LNCAP (cell line): ENCODE measurements at regions not wholly inside any gene's neighbourhood (a gene's known extent, or its start where the extent isn't known, plus 50 kb on each side); places are given as distances from the start of the nearest gene placed in this dataset.

Experiments used
- TF ChIP-seq, protein P1 (sequence below): fragments of 450-650 bp; IDR thresholded peaks from 2 replicates; pipeline ENCODE4 v1.5.1; 2017; ENCODE audit warnings: mild to moderate bottlenecking

DNA sequence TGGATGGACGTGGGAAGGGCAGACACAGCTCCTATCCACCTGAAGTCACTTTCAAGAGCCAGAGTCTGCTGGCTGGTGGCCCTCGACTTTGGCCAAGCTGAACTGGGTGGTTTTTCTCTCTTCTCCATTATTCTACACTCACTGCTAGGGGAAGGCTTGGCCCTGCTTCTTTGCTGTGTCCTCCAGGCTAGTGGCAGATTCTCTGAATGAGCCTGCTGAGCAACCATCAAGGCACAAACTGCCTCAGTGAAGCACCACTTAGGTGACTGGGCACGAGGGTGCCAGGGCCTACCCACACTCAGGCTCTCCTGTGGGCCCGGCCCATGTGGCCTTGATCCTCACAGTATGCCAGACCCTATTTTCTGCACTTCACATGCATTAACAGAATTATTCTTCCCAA is 92.0 kb downstream of the PJA1 start:
- TF ChIP-seq, protein P1, sequence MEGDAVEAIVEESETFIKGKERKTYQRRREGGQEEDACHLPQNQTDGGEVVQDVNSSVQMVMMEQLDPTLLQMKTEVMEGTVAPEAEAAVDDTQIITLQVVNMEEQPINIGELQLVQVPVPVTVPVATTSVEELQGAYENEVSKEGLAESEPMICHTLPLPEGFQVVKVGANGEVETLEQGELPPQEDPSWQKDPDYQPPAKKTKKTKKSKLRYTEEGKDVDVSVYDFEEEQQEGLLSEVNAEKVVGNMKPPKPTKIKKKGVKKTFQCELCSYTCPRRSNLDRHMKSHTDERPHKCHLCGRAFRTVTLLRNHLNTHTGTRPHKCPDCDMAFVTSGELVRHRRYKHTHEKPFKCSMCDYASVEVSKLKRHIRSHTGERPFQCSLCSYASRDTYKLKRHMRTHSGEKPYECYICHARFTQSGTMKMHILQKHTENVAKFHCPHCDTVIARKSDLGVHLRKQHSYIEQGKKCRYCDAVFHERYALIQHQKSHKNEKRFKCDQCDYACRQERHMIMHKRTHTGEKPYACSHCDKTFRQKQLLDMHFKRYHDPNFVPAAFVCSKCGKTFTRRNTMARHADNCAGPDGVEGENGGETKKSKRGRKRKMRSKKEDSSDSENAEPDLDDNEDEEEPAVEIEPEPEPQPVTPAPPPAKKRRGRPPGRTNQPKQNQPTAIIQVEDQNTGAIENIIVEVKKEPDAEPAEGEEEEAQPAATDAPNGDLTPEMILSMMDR, result no peak

DNA sequence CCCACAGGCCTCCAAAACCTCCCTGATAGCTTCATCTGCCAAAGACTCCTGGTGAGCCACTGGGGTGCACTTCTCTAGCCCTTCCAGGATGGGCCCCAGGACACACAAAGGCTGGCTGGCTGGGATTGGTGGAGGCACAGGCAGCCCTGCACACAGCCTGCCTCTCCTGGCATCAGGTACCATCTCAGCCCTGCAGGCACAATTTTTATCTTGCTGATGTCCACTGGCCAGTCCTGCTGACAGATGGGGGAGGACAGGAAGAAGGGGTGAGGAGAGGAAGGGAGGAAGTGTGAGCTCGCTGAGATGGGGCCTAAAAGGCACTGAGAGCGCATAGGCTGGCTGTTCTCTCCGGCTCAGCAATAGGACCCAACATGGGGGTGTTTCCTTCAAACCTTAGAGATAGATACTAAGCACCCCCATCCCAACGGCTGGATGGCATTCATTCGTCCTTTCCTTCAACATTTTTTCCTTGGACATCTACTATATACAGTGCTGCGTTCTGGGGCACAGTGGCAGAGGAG is 92.7 kb downstream of the PJA1 start:
- TF ChIP-seq, protein P1, result no peak

DNA sequence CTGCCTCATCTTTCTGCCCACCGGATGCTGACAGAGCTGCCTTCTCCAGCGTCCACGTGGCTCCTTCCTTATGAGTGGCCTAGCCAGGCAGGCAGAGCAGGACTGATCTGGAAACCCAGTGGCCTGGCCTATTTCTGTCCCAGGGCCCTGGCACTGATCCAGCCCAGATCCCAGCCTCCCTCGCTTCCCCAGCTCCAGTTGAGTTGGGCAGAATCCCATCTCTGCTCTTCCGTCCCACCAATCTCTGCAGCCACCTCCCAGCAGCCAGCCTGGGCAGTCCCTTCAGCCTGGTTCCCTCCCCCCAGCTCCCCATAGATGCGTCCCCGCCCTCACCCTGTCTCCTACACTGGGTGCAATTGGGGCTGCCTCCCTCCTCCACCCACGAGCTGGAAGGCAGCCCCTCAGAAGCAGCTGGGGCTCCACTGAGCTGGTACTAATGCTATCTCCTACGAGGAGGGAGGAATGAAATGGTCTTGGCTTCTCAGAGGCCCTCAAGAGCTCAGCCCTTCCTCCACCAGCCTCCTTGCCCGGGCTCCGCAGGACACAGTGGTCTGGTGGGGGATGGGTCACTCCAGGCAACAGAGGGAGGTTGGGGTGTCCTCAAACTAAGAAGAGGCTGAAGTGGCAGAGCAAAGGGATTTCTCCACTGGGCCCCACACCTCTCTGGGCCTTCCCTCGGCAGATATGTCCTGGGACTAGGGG is 94.2 kb downstream of the PJA1 start:
- TF ChIP-seq, protein P1, result no peak

DNA sequence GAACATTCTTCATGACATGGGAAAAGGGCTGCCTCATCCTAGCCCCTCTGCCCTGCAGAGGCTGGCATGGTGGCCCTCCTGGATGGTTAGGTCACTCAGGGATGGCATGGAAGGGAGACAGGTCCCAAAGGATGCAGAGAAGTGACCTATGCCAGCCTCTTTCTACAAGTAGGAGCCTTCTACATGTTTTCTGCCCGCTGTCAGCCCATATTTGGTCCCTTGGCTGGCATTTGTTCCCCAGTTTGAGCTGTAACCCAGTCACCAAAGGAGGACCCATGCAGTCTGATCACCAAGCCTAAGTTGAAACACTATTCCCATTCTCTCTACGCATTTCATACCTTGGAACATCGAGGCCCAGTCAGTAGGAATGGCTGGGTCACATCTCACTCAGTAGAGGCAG is 95.4 kb downstream of the PJA1 start:
- TF ChIP-seq, protein P1, result no peak

DNA sequence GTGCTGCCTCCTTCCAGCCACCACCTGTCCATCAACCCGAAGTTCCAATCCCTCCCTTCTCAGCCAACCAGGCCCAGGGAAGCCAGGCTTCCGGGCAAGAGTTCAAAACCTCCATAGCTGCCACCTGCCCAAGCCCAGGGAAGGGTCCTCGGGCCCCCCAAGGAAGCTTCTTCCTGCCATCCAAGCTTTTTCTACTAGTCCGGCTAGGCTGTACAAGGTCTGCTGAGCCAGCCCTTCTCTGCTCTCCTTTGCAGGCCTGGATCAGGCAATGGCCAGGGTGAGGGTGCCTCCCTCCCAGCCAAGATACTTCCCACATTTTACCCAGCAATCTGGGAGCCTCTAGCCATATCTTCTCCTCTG is 96.2 kb downstream of the PJA1 start:
- TF ChIP-seq, protein P1, result no peak

DNA sequence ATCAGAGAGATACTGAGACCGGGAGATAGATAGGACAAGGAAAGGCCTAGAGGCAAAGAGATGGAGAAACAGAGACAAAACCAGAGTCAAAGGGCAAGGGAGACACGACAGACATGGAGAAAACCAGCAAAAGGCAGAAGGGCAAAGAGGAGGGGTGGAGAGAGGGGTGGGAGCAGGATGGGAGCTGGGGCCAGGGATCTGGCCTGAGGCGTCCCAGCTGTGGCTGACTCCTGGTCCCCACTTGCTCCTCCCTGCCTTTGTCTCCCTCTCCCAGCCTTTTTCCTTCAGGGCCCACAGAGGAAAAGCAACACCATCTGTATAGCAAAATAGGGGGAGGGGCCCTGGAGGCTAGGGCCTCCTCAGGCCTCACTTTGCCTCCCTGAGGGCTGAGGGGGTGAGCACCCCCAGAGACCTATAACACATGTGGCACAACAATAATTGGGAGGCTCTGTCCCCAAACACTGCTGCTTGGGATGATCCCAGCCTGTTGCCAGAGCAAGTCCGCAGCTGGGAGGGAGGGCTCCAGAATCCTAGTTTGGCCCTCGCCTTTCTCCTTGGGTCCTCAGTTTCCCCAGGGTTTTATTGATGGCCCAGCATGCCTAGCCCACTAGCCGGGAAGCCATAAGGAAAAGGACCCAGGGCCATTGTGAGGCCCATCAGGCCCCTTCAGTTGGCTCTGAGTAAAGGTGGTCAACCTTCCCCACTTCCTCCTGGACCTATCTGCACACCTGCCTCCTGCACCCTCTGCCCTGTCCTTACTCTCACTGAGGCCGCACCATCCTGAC is 96.8 kb downstream of the PJA1 start:
- TF ChIP-seq, protein P1, result no peak

DNA sequence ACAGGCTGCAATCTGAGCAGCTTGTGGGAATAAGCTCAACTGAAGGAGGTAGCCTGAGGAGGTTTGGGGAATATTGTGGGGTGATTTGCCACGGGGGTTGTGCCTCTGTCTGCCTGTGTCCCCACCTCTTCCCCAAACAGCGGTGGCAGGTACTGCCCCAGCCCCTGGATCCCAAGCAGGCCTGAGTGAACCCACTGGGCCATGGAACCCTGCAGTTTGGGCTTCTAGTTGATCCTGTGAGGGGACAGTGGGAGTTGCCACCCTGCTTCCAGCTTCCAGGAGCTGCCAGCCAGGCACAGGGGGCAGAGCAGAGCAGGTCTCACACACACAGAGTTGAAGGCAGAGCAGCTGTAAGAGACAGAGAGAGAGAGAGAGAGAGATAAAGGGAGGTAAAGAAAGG is 97.4 kb downstream of the PJA1 start:
- TF ChIP-seq, protein P1, result no peak
